BE2C (cell line): ENCODE measurements at regions not wholly inside any gene's neighbourhood (a gene's known extent, or its start where the extent isn't known, plus 50 kb on each side); places are given as distances from the start of the nearest gene placed in this dataset.

Source experiments
- DNase-seq: peaks from one replicate; pipeline ENCODE4 v3.0.0-alpha.2; 2020
- H3K27me3 ChIP-seq: fragments of 250-450 bp; sonication (Bioruptor Pico); 2 replicates; pipeline ENCODE4 v1.5.1; 2020; ENCODE audit warnings: mild to moderate bottlenecking
- H3K36me3 ChIP-seq: fragments of 250-450 bp; sonication (Bioruptor Pico); 2 replicates; pipeline ENCODE4 v1.5.1; 2020; ENCODE audit warnings: mild to moderate bottlenecking
- H3K4me1 ChIP-seq: fragments of 250-450 bp; sonication (Bioruptor Pico); 2 replicates; pipeline ENCODE4 v1.5.1; 2020
- H3K4me3 ChIP-seq: 2 replicates; pipeline ENCODE4 v1.5.1; 2011; ENCODE audit warnings: low read depth, low read length
- H3K9me3 ChIP-seq: fragments of 250-450 bp; sonication (Bioruptor Pico); 2 replicates; pipeline ENCODE4 v1.5.1; 2020
- CTCF ChIP-seq: IDR thresholded peaks from 2 replicates; pipeline ENCODE4 v1.5.1; 2012; ENCODE audit warnings: mild to moderate bottlenecking, low read depth, low read length

GRCh38 chr14:48693793-48694192 is 892.4 kb downstream of the RPS29 start:
- H3K4me3 ChIP-seq: no peak overlapping the region
- DNase-seq: no peak
- TF ChIP-seq CTCF: no peak
- no peaks in the 10 kb centered on the region for H3K27me3 ChIP-seq
- no peaks in the 10 kb centered on the region for H3K36me3 ChIP-seq
- H3K9me3 ChIP-seq: no peaks in the 10 kb centered on the region
- H3K4me1 ChIP-seq: no peaks in the 10 kb centered on the region

GRCh38 chr14:48690349-48690748 is 895.8 kb downstream of the RPS29 start:
- Histone ChIP-seq H3K4me1 (no peaks in the 10 kb centered on the region), H3K36me3 (no peaks in the 10 kb centered on the region), H3K4me3 (no peak overlapping the region), H3K27me3 (no peaks in the 10 kb centered on the region), H3K9me3 (no peaks in the 10 kb centered on the region)
- DNase-seq: no peak
- TF ChIP-seq CTCF: peak; percentile 25

- H3K4me3 ChIP-seq: no peak overlapping the region
- DNase-seq: no peak
- H3K27me3 ChIP-seq: no peaks in the 10 kb centered on the region
- H3K9me3 ChIP-seq: no peaks in the 10 kb centered on the region
- TF ChIP-seq CTCF: no peak
- no peaks in the 10 kb centered on the region for H3K4me1 ChIP-seq
- no peaks in the 10 kb centered on the region for H3K36me3 ChIP-seq
Observed at GRCh38 chr14:48686650-48687049, 899.5 kb downstream of the RPS29 start.

GRCh38 chr14:48672506-48672905 is 913.7 kb downstream of the RPS29 start:
- DNase-seq: no peak
- TF ChIP-seq CTCF: no peak
- no peaks in the 10 kb centered on the region for H3K9me3 ChIP-seq
- H3K27me3 ChIP-seq: no peaks in the 10 kb centered on the region
- no peak overlapping the region for H3K4me3 ChIP-seq
- no peaks in the 10 kb centered on the region for H3K36me3 ChIP-seq
- H3K4me1 ChIP-seq: no peaks in the 10 kb centered on the region

- DNase-seq: no peak
- no peaks in the 10 kb centered on the region for H3K4me1 ChIP-seq
- no peaks in the 10 kb centered on the region for H3K27me3 ChIP-seq
- no peak for TF ChIP-seq CTCF
- no peak overlapping the region for H3K4me3 ChIP-seq
- H3K9me3 ChIP-seq: no peaks in the 10 kb centered on the region
- no peaks in the 10 kb centered on the region for H3K36me3 ChIP-seq
Observed at GRCh38 chr14:48670939-48671338, 915.2 kb downstream of the RPS29 start.

- no peak for TF ChIP-seq CTCF
- no peak overlapping the region for H3K4me3 ChIP-seq
- H3K9me3 ChIP-seq: no peaks in the 10 kb centered on the region
- no peaks in the 10 kb centered on the region for H3K4me1 ChIP-seq
- no peaks in the 10 kb centered on the region for H3K36me3 ChIP-seq
- DNase-seq: no peak
- H3K27me3 ChIP-seq: no peaks in the 10 kb centered on the region
Observed at GRCh38 chr14:48665077-48665784, 920.9 kb downstream of the RPS29 start.
